ENCODE measurements at regions not wholly inside any gene's neighbourhood (a gene's known extent, or its start where the extent isn't known, plus 50 kb on each side); places are given as distances from the start of the nearest gene placed in this dataset.
"Not testable (repeated sequence)": the region's sequence is repeated elsewhere in the genome, so short reads cannot be mapped to it uniquely, and the experiment has no call there.

- TF ChIP-seq POLR2A (IDR thresholded peaks at IDR 0.05) (no peak), CTCF (IDR thresholded peaks at IDR 0.05) (no peak)
- no peak overlapping the region for H3K4me3 ChIP-seq
- WGBS, 2 donors (ENCODE audit: low coverage in 1 of 2) = 55 to 79% methylated on average over 2 of the region's 2 CpGs
- no peak overlapping the region for H3K27ac ChIP-seq
- peaks cover 0 to 14% (median 0%) of the 10 kb centered on the region in 3 donors for H3K9me3 ChIP-seq
- H3K4me1 ChIP-seq = no peaks in the 10 kb centered on the region
- ATAC-seq = no peak
- H3K27me3 ChIP-seq = no peaks in the 10 kb centered on the region
- H3K36me3 ChIP-seq = no peaks in the 10 kb centered on the region
Observed at GRCh38 chr3:189375532-189375931, 203.8 kb downstream of the TPRG1 start.

- Histone ChIP-seq H3K9me3 (peaks cover 0 to 9% (median 0%) of the 10 kb centered on the region in 3 donors), H3K36me3 (no peaks in the 10 kb centered on the region), H3K4me3 (no peak overlapping the region), H3K27me3 (no peaks in the 10 kb centered on the region), H3K4me1 (no peaks in the 10 kb centered on the region), H3K27ac (no peak overlapping the region)
- 80 to 100% methylated on average over 1 of the region's 1 CpG for WGBS, 2 donors (ENCODE audit: low coverage in 1 of 2)
- no peak for TF ChIP-seq EP300 (IDR thresholded peaks at IDR 0.05)
- no peak for ATAC-seq
Observed at GRCh38 chr3:189383630-189384029, 211.9 kb downstream of the TPRG1 start.

- H3K27ac ChIP-seq, ATAC-seq, H3K4me1 ChIP-seq, H3K36me3 ChIP-seq, H3K4me3 ChIP-seq, H3K9me3 ChIP-seq, H3K27me3 ChIP-seq: not testable (repeated sequence)
- 17% methylated on average over 1 of the region's 1 CpG; no CpG with 5 or more reads in 1 of the 2 donors for WGBS, 2 donors (ENCODE audit: low coverage in 1 of 2)
Observed at GRCh38 chr3:189385880-189386279, 214.1 kb downstream of the TPRG1 start.

GRCh38 chr3:189386739-189387138 lies 215.0 kb downstream of the TPRG1 start:
- ATAC-seq = no peak
- 67 to 81% methylated on average over 3 of the region's 3 CpGs for WGBS, 2 donors (ENCODE audit: low coverage in 1 of 2)
- TF ChIP-seq CTCF (IDR thresholded peaks at IDR 0.05) (no peak), EP300 (IDR thresholded peaks at IDR 0.05) (no peak), POLR2A (IDR thresholded peaks at IDR 0.05) (no peak), POLR2AphosphoS5 (IDR thresholded peaks at IDR 0.05) (no peak)
- Histone ChIP-seq H3K27me3 (no peaks in the 10 kb centered on the region), H3K4me1 (no peaks in the 10 kb centered on the region), H3K4me3 (no peak overlapping the region), H3K9me3 (peaks cover 0 to 8% (median 0%) of the 10 kb centered on the region in 3 donors), H3K27ac (no peak overlapping the region), H3K36me3 (no peaks in the 10 kb centered on the region)

GRCh38 chr3:189389346-189389745 lies 217.6 kb downstream of the TPRG1 start:
- no peak overlapping the region for H3K27ac ChIP-seq
- ATAC-seq = no peak
- WGBS, 2 donors (ENCODE audit: low coverage in 1 of 2) = 64 to 79% methylated on average over 4 of the region's 4 CpGs
- TF ChIP-seq EP300 (IDR thresholded peaks at IDR 0.05) (no peak), CTCF (IDR thresholded peaks at IDR 0.05) (no peak), POLR2AphosphoS5 (IDR thresholded peaks at IDR 0.05) (no peak), POLR2A (IDR thresholded peaks at IDR 0.05) (no peak)
- no peak overlapping the region for H3K4me3 ChIP-seq
- no peaks in the 10 kb centered on the region for H3K9me3 ChIP-seq
- no peaks in the 10 kb centered on the region for H3K4me1 ChIP-seq
- H3K36me3 ChIP-seq = no peaks in the 10 kb centered on the region
- H3K27me3 ChIP-seq = no peaks in the 10 kb centered on the region

- H3K27me3 ChIP-seq = no peaks in the 10 kb centered on the region
- no peaks in the 10 kb centered on the region for H3K36me3 ChIP-seq
- WGBS, 2 donors (ENCODE audit: low coverage in 1 of 2) = 88 to 89% methylated on average over 3 to 5 of the region's 5 CpGs
- H3K9me3 ChIP-seq = no peaks in the 10 kb centered on the region
- no peaks in the 10 kb centered on the region for H3K4me1 ChIP-seq
- no peak overlapping the region for H3K27ac ChIP-seq
- H3K4me3 ChIP-seq = no peak overlapping the region
- no peak for ATAC-seq
- TF ChIP-seq POLR2A (IDR thresholded peaks at IDR 0.05) (no peak), POLR2AphosphoS5 (IDR thresholded peaks at IDR 0.05) (no peak), CTCF (IDR thresholded peaks at IDR 0.05) (no peak), EP300 (IDR thresholded peaks at IDR 0.05) (no peak)
Observed at GRCh38 chr3:189393598-189393997, 221.8 kb downstream of the TPRG1 start.

All from gastroesophageal sphincter (tissue), 4 donors.